ENCODE measurements at regions not wholly inside any gene's neighbourhood (a gene's known extent, or its start where the extent isn't known, plus 50 kb on each side); places are given as distances from the start of the nearest gene placed in this dataset.

GRCh38 chr13:106756446-106756845 lies 188.5 kb upstream of the ARGLU1 start:
- no peak overlapping the region for H2AFZ ChIP-seq (ENCODE audit: low read length)
- DNase-seq (no peak), ATAC-seq (no peak)
- ChIA-PET CTCF (no interaction called here), POLR2A (ENCODE audit: unreplicated experiment) (no interaction called here)
- no peak overlapping the region for H3K27ac ChIP-seq (ENCODE audit: low read length)
- H4K20me1 ChIP-seq (ENCODE audit: low read length) = no peaks in the 10 kb centered on the region
- no peaks in the 10 kb centered on the region for H3K4me1 ChIP-seq (ENCODE audit: insufficient read depth, low read length)
- no peaks in the 10 kb centered on the region for H3K36me3 ChIP-seq (ENCODE audit: low read depth, low read length)
- intact Hi-C loops (cut with micrococcal nuclease) = no loop called here
- no peak overlapping the region for H3K9ac ChIP-seq (ENCODE audit: low read length)
- no peak overlapping the region for H3K4me3 ChIP-seq (ENCODE audit: low read length)
- no peaks in the 10 kb centered on the region for H3F3A ChIP-seq (ENCODE audit: low read length, unreplicated experiment)
- H3K4me2 ChIP-seq (ENCODE audit: low read length) = no peak overlapping the region
- TF ChIP-seq EZH2 (IDR thresholded peaks at IDR 0.05; ENCODE audit: low read length, unreplicated experiment) (no peak), CTCF (conservative IDR thresholded peaks at IDR 0.05; ENCODE audit: low read depth, low read length) (no peak), EZH2phosphoT487 (IDR thresholded peaks at IDR 0.05; ENCODE audit: borderline replicate concordance, low read length) (no peak)
- no peaks in the 10 kb centered on the region for H3K79me2 ChIP-seq (ENCODE audit: low read length)
- no peaks in the 10 kb centered on the region for H3K9me2 ChIP-seq (replicated peaks; ENCODE audit: low read length)
- BruUV-seq (replicated peaks) = no TSS peak
- peaks cover 60% of the 10 kb centered on the region for H3K27me3 ChIP-seq (ENCODE audit: low read length)
- H3K9me3 ChIP-seq (ENCODE audit: low read length) = no peaks in the 10 kb centered on the region

DNA sequence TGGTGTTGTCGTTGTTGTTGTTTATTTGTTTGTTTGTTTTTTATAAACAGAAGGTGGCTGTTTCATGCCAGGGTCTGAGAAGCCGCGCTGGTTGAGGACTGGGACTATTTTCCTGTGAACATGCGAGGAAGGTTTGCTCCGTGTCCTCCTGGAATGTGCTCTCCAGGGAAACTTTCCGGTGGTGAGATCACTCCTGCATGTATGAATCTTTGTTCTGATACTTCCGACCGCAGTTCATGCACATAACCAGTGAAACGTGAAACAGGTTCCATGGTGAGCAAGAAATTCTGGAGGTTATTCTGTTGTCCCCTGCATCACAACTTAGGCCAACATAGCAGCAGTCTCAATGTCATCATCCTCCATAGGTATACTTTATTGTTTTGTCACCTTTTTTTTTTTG lies 187.6 kb upstream of the ARGLU1 start:
- DNase-seq (no peak), ATAC-seq (no peak)
- H3K9me3 ChIP-seq (ENCODE audit: low read length) = no peaks in the 10 kb centered on the region
- intact Hi-C loops (cut with micrococcal nuclease) = no loop called here
- H3F3A ChIP-seq (ENCODE audit: low read length, unreplicated experiment) = no peaks in the 10 kb centered on the region
- H3K27me3 ChIP-seq (ENCODE audit: low read length) = peaks cover 68% of the 10 kb centered on the region
- H3K4me3 ChIP-seq (ENCODE audit: low read length) = no peak overlapping the region
- POLR2A ChIA-PET (ENCODE audit: unreplicated experiment) = no interaction called here
- BruUV-seq (replicated peaks) = no TSS peak
- H3K79me2 ChIP-seq (ENCODE audit: low read length) = no peaks in the 10 kb centered on the region
- H3K9ac ChIP-seq (ENCODE audit: low read length) = no peak overlapping the region
- H2AFZ ChIP-seq (ENCODE audit: low read length) = no peak overlapping the region
- no peak overlapping the region for H3K4me2 ChIP-seq (ENCODE audit: low read length)
- H3K9me2 ChIP-seq (replicated peaks; ENCODE audit: low read length) = no peaks in the 10 kb centered on the region
- TF ChIP-seq EZH2phosphoT487 (IDR thresholded peaks at IDR 0.05; ENCODE audit: borderline replicate concordance, low read length) (no peak), CTCF (conservative IDR thresholded peaks at IDR 0.05; ENCODE audit: low read depth, low read length) (no peak), EZH2 (IDR thresholded peaks at IDR 0.05; ENCODE audit: low read length, unreplicated experiment) (no peak)
- no peak overlapping the region for H3K27ac ChIP-seq (ENCODE audit: low read length)
- CTCF ChIA-PET = no interaction called here
- no peaks in the 10 kb centered on the region for H3K4me1 ChIP-seq (ENCODE audit: insufficient read depth, low read length)
- H3K36me3 ChIP-seq (ENCODE audit: low read depth, low read length) = no peaks in the 10 kb centered on the region
- no peaks in the 10 kb centered on the region for H4K20me1 ChIP-seq (ENCODE audit: low read length)

DNA sequence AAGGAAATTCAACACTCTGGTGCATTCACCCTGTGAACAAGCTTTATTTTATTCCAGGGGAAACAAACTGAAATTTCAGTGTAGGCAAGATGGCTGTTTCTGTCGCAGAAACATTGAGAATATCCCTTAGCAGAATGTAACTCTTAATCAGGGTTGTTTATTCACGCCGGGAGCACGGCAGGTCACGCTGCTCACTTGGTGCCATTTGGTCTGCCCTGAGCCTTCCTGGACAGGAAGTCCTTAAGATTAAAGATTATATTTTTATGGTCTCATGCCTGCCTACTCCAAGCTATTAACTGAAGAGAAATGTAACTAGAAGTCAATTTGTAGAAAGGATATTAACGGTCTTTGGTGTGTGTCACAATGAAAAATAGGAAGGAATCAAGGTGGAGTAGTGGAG lies 185.3 kb upstream of the ARGLU1 start:
- Histone ChIP-seq H3K4me3 (ENCODE audit: low read length) (no peak overlapping the region), H3K9me3 (ENCODE audit: low read length) (no peaks in the 10 kb centered on the region), H3K27ac (ENCODE audit: low read length) (no peak overlapping the region), H3K36me3 (ENCODE audit: low read depth, low read length) (no peaks in the 10 kb centered on the region), H3K9me2 (replicated peaks; ENCODE audit: low read length) (no peaks in the 10 kb centered on the region), H3K9ac (ENCODE audit: low read length) (no peak overlapping the region), H3K79me2 (ENCODE audit: low read length) (no peaks in the 10 kb centered on the region), H2AFZ (ENCODE audit: low read length) (no peak overlapping the region), H3F3A (ENCODE audit: low read length, unreplicated experiment) (no peaks in the 10 kb centered on the region), H3K4me2 (ENCODE audit: low read length) (no peak overlapping the region), H4K20me1 (ENCODE audit: low read length) (no peaks in the 10 kb centered on the region), H3K27me3 (ENCODE audit: low read length) (peaks cover 70% of the 10 kb centered on the region), H3K4me1 (ENCODE audit: insufficient read depth, low read length) (no peaks in the 10 kb centered on the region)
- ATAC-seq (no peak), DNase-seq (no peak)
- ChIA-PET CTCF (no interaction called here), POLR2A (ENCODE audit: unreplicated experiment) (no interaction called here)
- intact Hi-C loops (cut with micrococcal nuclease) = no loop called here
- no peak for TF ChIP-seq CTCF (conservative IDR thresholded peaks at IDR 0.05; ENCODE audit: low read depth, low read length)
- no peak for TF ChIP-seq EZH2 (IDR thresholded peaks at IDR 0.05; ENCODE audit: low read length, unreplicated experiment)
- no peak for TF ChIP-seq EZH2phosphoT487 (IDR thresholded peaks at IDR 0.05; ENCODE audit: borderline replicate concordance, low read length)
- no TSS peak for BruUV-seq (replicated peaks)

All from PC-3 (cell line).